Breast epithelium (tissue), 4 donors: ENCODE measurements at regions not wholly inside any gene's neighbourhood (a gene's known extent, or its start where the extent isn't known, plus 50 kb on each side); places are given as distances from the start of the nearest gene placed in this dataset.

Source experiments
- DNase-seq, 2 donors: peaks; one replicate each; pipeline ENCODE4 v3.0.0-alpha.2; 2019; ENCODE audit warnings: low spot score in 2 of 2
- H3K27ac ChIP-seq, 2 donors: fragments of 200-600 bp; sonication (generic) in 1 of 2; one replicate each; pipeline ENCODE4 v1.5.1; 2016 to 2019; ENCODE audit warnings: mild to moderate bottlenecking in 1 of 2
- H3K27me3 ChIP-seq, 2 donors: fragments of 200-600 bp; sonication (generic) in 1 of 2; one replicate each; pipeline versions ENCODE4 v1.5.1 to v1.6.0; 2017 to 2019; ENCODE audit warnings: control low read depth in 1 of 2, mild to moderate bottlenecking in 1 of 2
- H3K36me3 ChIP-seq: fragments of 200-600 bp; one replicate; pipeline ENCODE4 v1.5.1; 2019
- H3K4me1 ChIP-seq, 2 donors: fragments of 200-600 bp; sonication (generic); one replicate each; pipeline ENCODE4 v1.5.1; 2016 to 2019; ENCODE audit warnings: control low read depth in 1 of 2
- H3K4me3 ChIP-seq, 3 donors: fragments of 200-600 bp; sonication (generic); 1 replicate in 2 of 3; 2 replicates in 1 of 3; pipeline ENCODE4 v1.5.1; 2016 to 2019; ENCODE audit warnings: mild to moderate bottlenecking in 3 of 3, moderate library complexity in 2 of 3
- H3K9me3 ChIP-seq, 2 donors: fragments of 200-600 bp; sonication (generic) in 1 of 2; one replicate each; pipeline ENCODE4 v1.5.1; 2016 to 2019; ENCODE audit warnings: control low read depth in 1 of 2
- POLR2A ChIP-seq: fragments of 450-650 bp; IDR thresholded peaks from one replicate; pipeline ENCODE4 v1.6.1; 2016; ENCODE audit warnings: antibody characterized with exemption, mild to moderate bottlenecking, moderate library complexity
- POLR2AphosphoS5 ChIP-seq, 3 donors: sonication (generic); formaldehyde crosslinking; IDR thresholded peaks; one replicate each; pipeline ENCODE4 v1.6.1; 2017; ENCODE audit warnings: antibody characterized with exemption in 3 of 3
- intact Hi-C: fragments of 100-400 bp; cut with DNase I; formaldehyde crosslinking; loops from one replicate; pipeline ENCODE4 v1.15.1; 2023; ENCODE audit warnings: low total_unique reads
- TF ChIP-seq, protein P1 (sequence below), 3 donors: fragments of 450-650 bp; IDR thresholded peaks; one replicate each; pipeline ENCODE4 v1.5.1; 2016 to 2017; ENCODE audit warnings: antibody characterized with exemption in 3 of 3, mild to moderate bottlenecking in 3 of 3, moderate library complexity in 3 of 3

- TF ChIP-seq, protein P1, sequence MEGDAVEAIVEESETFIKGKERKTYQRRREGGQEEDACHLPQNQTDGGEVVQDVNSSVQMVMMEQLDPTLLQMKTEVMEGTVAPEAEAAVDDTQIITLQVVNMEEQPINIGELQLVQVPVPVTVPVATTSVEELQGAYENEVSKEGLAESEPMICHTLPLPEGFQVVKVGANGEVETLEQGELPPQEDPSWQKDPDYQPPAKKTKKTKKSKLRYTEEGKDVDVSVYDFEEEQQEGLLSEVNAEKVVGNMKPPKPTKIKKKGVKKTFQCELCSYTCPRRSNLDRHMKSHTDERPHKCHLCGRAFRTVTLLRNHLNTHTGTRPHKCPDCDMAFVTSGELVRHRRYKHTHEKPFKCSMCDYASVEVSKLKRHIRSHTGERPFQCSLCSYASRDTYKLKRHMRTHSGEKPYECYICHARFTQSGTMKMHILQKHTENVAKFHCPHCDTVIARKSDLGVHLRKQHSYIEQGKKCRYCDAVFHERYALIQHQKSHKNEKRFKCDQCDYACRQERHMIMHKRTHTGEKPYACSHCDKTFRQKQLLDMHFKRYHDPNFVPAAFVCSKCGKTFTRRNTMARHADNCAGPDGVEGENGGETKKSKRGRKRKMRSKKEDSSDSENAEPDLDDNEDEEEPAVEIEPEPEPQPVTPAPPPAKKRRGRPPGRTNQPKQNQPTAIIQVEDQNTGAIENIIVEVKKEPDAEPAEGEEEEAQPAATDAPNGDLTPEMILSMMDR (IDR thresholded peaks at IDR 0.05): no peak
- TF ChIP-seq POLR2AphosphoS5 (IDR thresholded peaks at IDR 0.05) (no peak), POLR2A (no peak)
- H3K27me3 ChIP-seq: no peaks in the 10 kb centered on the region
- H3K27ac ChIP-seq: no peak overlapping the region
- DNase-seq: no peak
- no peaks in the 10 kb centered on the region for H3K9me3 ChIP-seq
- no peaks in the 10 kb centered on the region for H3K36me3 ChIP-seq
- H3K4me1 ChIP-seq: no peaks in the 10 kb centered on the region
- intact Hi-C loops: no loop called here
- H3K4me3 ChIP-seq: no peak overlapping the region
Measured at GRCh38 chr2:65778137-65778536, 345.7 kb upstream of the SPRED2 start.

- Histone ChIP-seq H3K9me3 (no peaks in the 10 kb centered on the region), H3K27me3 (no peaks in the 10 kb centered on the region), H3K27ac (no peak overlapping the region), H3K36me3 (no peaks in the 10 kb centered on the region), H3K4me1 (no peaks in the 10 kb centered on the region), H3K4me3 (no peak overlapping the region)
- TF ChIP-seq, protein P1 (IDR thresholded peaks at IDR 0.05): no peak
- TF ChIP-seq POLR2A: no peak
- TF ChIP-seq POLR2AphosphoS5 (IDR thresholded peaks at IDR 0.05): no peak
- DNase-seq: no peak
- intact Hi-C loops: no loop called here
Measured at GRCh38 chr2:65775839-65776238, 343.4 kb upstream of the SPRED2 start.

- no peak overlapping the region for H3K27ac ChIP-seq
- no peak for DNase-seq
- H3K36me3 ChIP-seq: no peaks in the 10 kb centered on the region
- intact Hi-C loops: no loop called here
- H3K4me3 ChIP-seq: no peak overlapping the region
- H3K4me1 ChIP-seq: no peaks in the 10 kb centered on the region
- no peaks in the 10 kb centered on the region for H3K9me3 ChIP-seq
- TF ChIP-seq POLR2A (no peak), POLR2AphosphoS5 (IDR thresholded peaks at IDR 0.05) (no peak)
- TF ChIP-seq, protein P1 (IDR thresholded peaks at IDR 0.05): no peak
- H3K27me3 ChIP-seq: no peaks in the 10 kb centered on the region
Measured at GRCh38 chr2:65767946-65768345, 335.5 kb upstream of the SPRED2 start.

- Histone ChIP-seq H3K4me3 (no peak overlapping the region), H3K4me1 (no peaks in the 10 kb centered on the region), H3K9me3 (no peaks in the 10 kb centered on the region), H3K27me3 (no peaks in the 10 kb centered on the region), H3K36me3 (no peaks in the 10 kb centered on the region), H3K27ac (no peak overlapping the region)
- intact Hi-C loops: no loop called here
- no peak for DNase-seq
- TF ChIP-seq, protein P1 (IDR thresholded peaks at IDR 0.05): no peak
- no peak for TF ChIP-seq POLR2AphosphoS5 (IDR thresholded peaks at IDR 0.05)
- TF ChIP-seq POLR2A: no peak
Measured at GRCh38 chr2:65766768-65767267, 334.4 kb upstream of the SPRED2 start.

DNA sequence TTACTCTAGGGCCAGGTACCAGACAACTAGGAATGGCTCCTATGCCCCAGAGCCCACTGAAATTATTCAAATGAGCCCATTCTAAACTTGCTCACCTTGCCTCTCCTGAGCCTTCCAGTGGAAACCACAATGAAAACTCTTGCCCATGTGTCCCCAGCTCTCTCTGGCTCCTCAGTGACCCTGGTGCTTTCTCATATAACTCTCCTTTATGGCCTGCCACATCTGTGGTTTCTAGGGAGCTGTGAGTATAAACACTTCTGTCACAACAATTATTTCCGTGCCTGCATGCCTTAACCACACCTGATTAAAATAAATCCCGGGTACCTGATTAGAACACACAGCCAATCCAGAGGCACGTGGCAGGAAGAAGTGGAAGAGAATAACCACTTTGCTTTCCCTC is 333.0 kb upstream of the SPRED2 start:
- Histone ChIP-seq H3K27ac (no peak overlapping the region), H3K36me3 (no peaks in the 10 kb centered on the region), H3K9me3 (no peaks in the 10 kb centered on the region), H3K4me3 (no peak overlapping the region), H3K27me3 (no peaks in the 10 kb centered on the region), H3K4me1 (no peaks in the 10 kb centered on the region)
- DNase-seq: no peak
- TF ChIP-seq, protein P1 (IDR thresholded peaks at IDR 0.05): no peak
- TF ChIP-seq POLR2AphosphoS5 (IDR thresholded peaks at IDR 0.05): no peak
- no peak for TF ChIP-seq POLR2A
- intact Hi-C loops: no loop called here
